Endothelial cell of umbilical vein (primary cell): ENCODE measurements at regions not wholly inside any gene's neighbourhood (a gene's known extent, or its start where the extent isn't known, plus 50 kb on each side); places are given as distances from the start of the nearest gene placed in this dataset.

Experiments used
- BruUV-seq: library from RNA; stranded (reverse); fragments of 400-500 nt; replicated peaks from 2 replicates; lab custom pipeline; 2021; lab: Mats Ljungman, UMichigan
- CTCF ChIA-PET: fragments of 300-600, 350-600 bp; sonication (Branson Sonifier 250); formaldehyde crosslinking; loops from one replicate; lab custom pipeline; 2021; ENCODE audit warnings: antibody characterized with exemption, inconsistent platforms; lab: Charles Lee
- POLR2A ChIA-PET: fragments of 300-600, 350-600 bp; sonication (Branson Sonifier 250); formaldehyde crosslinking; loops from one replicate; lab custom pipeline; 2021; ENCODE audit warnings: antibody characterized with exemption, inconsistent platforms; lab: Charles Lee
- DNase-seq: peaks from one replicate; pipeline ENCODE4 v3.0.0-alpha.2; 2011; ENCODE audit warnings: low read depth, low spot score
- FAIRE-seq: peaks from 2 replicates; lab custom pipeline; 2011; peaks lifted over from hg19 to GRCh38; lab: Jason Lieb, UNC
- H2AFZ ChIP-seq: 2 replicates; pipeline ENCODE4 v1.6.0; 2012; ENCODE audit warnings: low read depth, low read length, control low read depth, inconsistent platforms
- H3K27ac ChIP-seq: 2 replicates; pipeline ENCODE4 v1.5.1; 2011; ENCODE audit warnings: low read depth, mild to moderate bottlenecking, control low read depth, low read length, moderate library complexity; ENCODE audit not compliant: insufficient read depth
- H3K27me3 ChIP-seq, 2 experiments: 2 replicates each; pipeline versions ENCODE4 v1.6.0 to v1.6.1; 2011; ENCODE audit warnings: low read length in 2 of 2, mixed read lengths in 1 of 2; ENCODE audit not compliant: control insufficient read depth in 2 of 2, insufficient read depth in 2 of 2
- H3K36me3 ChIP-seq, 2 experiments: 2 replicates in 1 of 2; 3 replicates in 1 of 2; pipeline ENCODE4 v1.5.1; 2011; ENCODE audit warnings: low read length in 2 of 2, mild to moderate bottlenecking in 1 of 2, moderate library complexity in 1 of 2; ENCODE audit not compliant: control insufficient read depth in 2 of 2, insufficient read depth in 2 of 2; ENCODE audit errors: extremely low read depth in 1 of 2
- H3K4me1 ChIP-seq: 3 replicates; pipeline ENCODE4 v1.5.1; 2011; ENCODE audit warnings: mild to moderate bottlenecking, low read length; ENCODE audit not compliant: control insufficient read depth, insufficient read depth; ENCODE audit errors: extremely low read depth
- H3K4me2 ChIP-seq: 2 replicates; pipeline ENCODE4 v1.6.1; 2011; ENCODE audit warnings: low read length, control low read depth, mixed read lengths; ENCODE audit not compliant: insufficient read depth
- H3K4me3 ChIP-seq, 3 experiments: fragments of 200-600 bp in 1 of 3; sonication (generic), shearing (Covaris generic) in 1 of 3; replicated peaks in 1 of 3; 2 replicates each; pipeline ENCODE4 v1.5.1; 2011 to 2016; ENCODE audit warnings: control low read depth in 3 of 3, low read length in 3 of 3, mild to moderate bottlenecking in 2 of 3, inconsistent platforms in 1 of 3, low read depth in 1 of 3, moderate library complexity in 1 of 3; ENCODE audit not compliant: insufficient read depth in 1 of 3
- H3K79me2 ChIP-seq: 2 replicates; pipeline ENCODE4 v1.6.0; 2012; ENCODE audit warnings: low read length, inconsistent platforms; ENCODE audit not compliant: control insufficient read depth, insufficient read depth
- H3K9ac ChIP-seq: replicated peaks from 2 replicates; pipeline ENCODE3; 2011; ENCODE audit warnings: low read length, control low read depth; ENCODE audit not compliant: insufficient read depth; ENCODE audit errors: extremely low read depth
- H3K9me1 ChIP-seq: replicated peaks from 3 replicates; pipeline ENCODE4 v1.6.0; 2011; ENCODE audit warnings: mild to moderate bottlenecking, low read length; ENCODE audit not compliant: control insufficient read depth, insufficient read depth; ENCODE audit errors: extremely low read depth
- H3K9me3 ChIP-seq: replicated peaks from 2 replicates; pipeline ENCODE4 v1.5.1; 2012; ENCODE audit warnings: low read length, inconsistent platforms; ENCODE audit not compliant: control insufficient read depth, insufficient read depth
- H4K20me1 ChIP-seq: replicated peaks from 2 replicates; pipeline ENCODE3; 2011; ENCODE audit warnings: mild to moderate bottlenecking, low read length; ENCODE audit not compliant: control insufficient read depth, insufficient read depth; ENCODE audit errors: extremely low read depth
- EZH2 ChIP-seq: IDR thresholded peaks from 2 replicates; pipeline ENCODE4 v1.6.1; 2012; ENCODE audit warnings: borderline replicate concordance, low read depth, mild to moderate bottlenecking, moderate library complexity, low read length, inconsistent platforms; ENCODE audit not compliant: severe bottlenecking
- FOS ChIP-seq: IDR thresholded peaks from 2 replicates; pipeline ENCODE4 v1.6.1; 2011; ENCODE audit warnings: mild to moderate bottlenecking, low read length, moderate library complexity, borderline replicate concordance; ENCODE audit not compliant: insufficient read depth
- GATA2 ChIP-seq: IDR thresholded peaks from 2 replicates; pipeline ENCODE4 v1.7.0; 2011; ENCODE audit warnings: low read depth, mild to moderate bottlenecking, moderate library complexity, mixed read lengths, low read length; ENCODE audit not compliant: insufficient read length, insufficient read depth
- JUN ChIP-seq: IDR thresholded peaks from 2 replicates; pipeline ENCODE4 v1.6.1; 2011; ENCODE audit warnings: borderline replicate concordance, low read depth; ENCODE audit not compliant: insufficient read length, insufficient read depth
- MYC ChIP-seq: IDR thresholded peaks from one replicate; pipeline ENCODE4 v1.6.1; 2011; ENCODE audit warnings: mild to moderate bottlenecking, low read depth, low read length
- POLR2A ChIP-seq: IDR thresholded peaks from 2 replicates; pipeline ENCODE4 v1.6.1; 2012; ENCODE audit warnings: low read depth, mild to moderate bottlenecking, control low read depth, low read length
- POLR2AphosphoS5 ChIP-seq: IDR thresholded peaks from 2 replicates; pipeline ENCODE4 v1.6.1; 2012; ENCODE audit warnings: low read depth, mild to moderate bottlenecking, control low read depth, low read length, moderate library complexity; ENCODE audit not compliant: insufficient read depth
- dilution Hi-C: fragments of 300-500 bp; cut with MboI; formaldehyde crosslinking; loops from one replicate; pipeline ENCODE4 v1.15.0; 2019; ENCODE audit warnings: low sequenced_read_pairs; ENCODE audit not compliant: extremely low pct_ligation_motif_present
- intact Hi-C: fragments of 100-400 bp; cut with micrococcal nuclease; formaldehyde crosslinking; loops from one replicate; pipeline ENCODE4 v1.10.0; 2022
- TF ChIP-seq, protein P1 (sequence below): IDR thresholded peaks from 2 replicates; pipeline ENCODE4 v1.6.1; 2011; ENCODE audit not compliant: insufficient read depth, insufficient read length
- TF ChIP-seq, protein P2 (sequence below), 2 donors: IDR thresholded peaks; 1 replicate in 1 of 2; 2 replicates in 1 of 2; pipeline ENCODE4 v1.5.1; 2011; ENCODE audit warnings: low read length in 2 of 2, mild to moderate bottlenecking in 2 of 2, moderate library complexity in 2 of 2, control low read depth in 1 of 2, inconsistent platforms in 1 of 2, low read depth in 1 of 2; ENCODE audit not compliant: insufficient read depth in 1 of 2; ENCODE audit errors: extremely low read depth in 1 of 2

DNA sequence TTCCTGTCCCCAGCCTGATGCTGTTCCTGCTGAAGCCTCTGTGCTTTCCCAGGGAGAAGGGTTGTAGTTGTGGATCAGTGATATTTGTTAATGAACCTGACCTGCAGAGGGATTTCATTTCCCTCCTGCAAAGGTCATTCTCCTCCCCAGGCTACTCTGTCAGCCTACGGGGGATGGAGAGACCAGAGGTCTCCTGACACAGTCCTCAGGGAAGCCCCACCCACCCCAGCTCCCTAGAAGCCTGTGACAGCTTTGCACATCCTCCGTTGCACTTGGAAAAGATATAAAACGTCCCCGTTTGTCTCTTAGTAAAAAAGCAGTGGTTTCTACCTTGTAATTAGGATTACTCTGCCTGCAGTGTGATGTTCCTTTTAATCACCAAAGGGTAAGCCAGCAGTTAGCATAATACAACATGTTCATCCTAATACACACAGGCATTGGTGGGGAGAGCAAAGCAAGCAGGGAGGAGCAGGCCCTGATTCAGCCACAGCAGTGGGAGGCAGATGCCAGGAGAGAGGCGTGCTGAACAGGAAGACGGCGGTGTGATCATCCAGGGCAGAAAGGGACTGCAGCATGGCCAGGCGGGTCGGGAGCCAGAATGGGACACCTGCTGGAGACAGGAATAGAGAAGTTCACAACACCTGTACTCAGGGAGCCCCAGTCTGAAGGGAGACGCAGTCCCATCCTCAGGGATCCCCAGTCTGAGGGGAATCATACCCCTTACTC, 293.5 kb downstream of the LRFN2 start:
- Histone ChIP-seq H4K20me1 (no peaks in the 10 kb centered on the region), H3K36me3 (no peaks in the 10 kb centered on the region), H2AFZ (no peak overlapping the region), H3K27me3 (no peaks in the 10 kb centered on the region), H3K4me3 (no peak overlapping the region), H3K9ac (no peak overlapping the region), H3K4me2 (no peak overlapping the region), H3K27ac (no peak overlapping the region), H3K4me1 (no peaks in the 10 kb centered on the region), H3K9me1 (no peaks in the 10 kb centered on the region), H3K79me2 (no peaks in the 10 kb centered on the region), H3K9me3 (no peaks in the 10 kb centered on the region)
- no peak for DNase-seq
- TF ChIP-seq, protein P1, sequence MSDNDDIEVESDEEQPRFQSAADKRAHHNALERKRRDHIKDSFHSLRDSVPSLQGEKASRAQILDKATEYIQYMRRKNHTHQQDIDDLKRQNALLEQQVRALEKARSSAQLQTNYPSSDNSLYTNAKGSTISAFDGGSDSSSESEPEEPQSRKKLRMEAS: no peak
- no peak for TF ChIP-seq MYC
- TF ChIP-seq FOS: no peak
- no peak for TF ChIP-seq POLR2AphosphoS5
- TF ChIP-seq EZH2: no peak
- TF ChIP-seq, protein P2, sequence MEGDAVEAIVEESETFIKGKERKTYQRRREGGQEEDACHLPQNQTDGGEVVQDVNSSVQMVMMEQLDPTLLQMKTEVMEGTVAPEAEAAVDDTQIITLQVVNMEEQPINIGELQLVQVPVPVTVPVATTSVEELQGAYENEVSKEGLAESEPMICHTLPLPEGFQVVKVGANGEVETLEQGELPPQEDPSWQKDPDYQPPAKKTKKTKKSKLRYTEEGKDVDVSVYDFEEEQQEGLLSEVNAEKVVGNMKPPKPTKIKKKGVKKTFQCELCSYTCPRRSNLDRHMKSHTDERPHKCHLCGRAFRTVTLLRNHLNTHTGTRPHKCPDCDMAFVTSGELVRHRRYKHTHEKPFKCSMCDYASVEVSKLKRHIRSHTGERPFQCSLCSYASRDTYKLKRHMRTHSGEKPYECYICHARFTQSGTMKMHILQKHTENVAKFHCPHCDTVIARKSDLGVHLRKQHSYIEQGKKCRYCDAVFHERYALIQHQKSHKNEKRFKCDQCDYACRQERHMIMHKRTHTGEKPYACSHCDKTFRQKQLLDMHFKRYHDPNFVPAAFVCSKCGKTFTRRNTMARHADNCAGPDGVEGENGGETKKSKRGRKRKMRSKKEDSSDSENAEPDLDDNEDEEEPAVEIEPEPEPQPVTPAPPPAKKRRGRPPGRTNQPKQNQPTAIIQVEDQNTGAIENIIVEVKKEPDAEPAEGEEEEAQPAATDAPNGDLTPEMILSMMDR (IDR thresholded peaks at IDR 0.05; ENCODE audit: extremely low read depth in 1 of 2, insufficient read depth in 1 of 2, low read depth in 1 of 2, low read length in 2 of 2): no peak
- TF ChIP-seq JUN: no peak
- TF ChIP-seq GATA2: no peak
- TF ChIP-seq POLR2A: no peak
- dilution Hi-C loops: no loop called here
- BruUV-seq: no TSS peak
- no peak for FAIRE-seq
- ChIA-PET CTCF (no interaction called here), POLR2A (no interaction called here)
- intact Hi-C loops: no loop called here
